GM18508 (cell line): ENCODE measurements at regions not wholly inside any gene's neighbourhood (a gene's known extent, or its start where the extent isn't known, plus 50 kb on each side); places are given as distances from the start of the nearest gene placed in this dataset.

Source experiments
- ATAC-seq: cut with Tn5 transposase; IDR thresholded peaks from one replicate; pipeline ENCODE4 v1.9.1; 2021; ENCODE audit warnings: moderate number of reproducible peaks; ENCODE audit not compliant: insufficient read depth, unreplicated experiment

DNA sequence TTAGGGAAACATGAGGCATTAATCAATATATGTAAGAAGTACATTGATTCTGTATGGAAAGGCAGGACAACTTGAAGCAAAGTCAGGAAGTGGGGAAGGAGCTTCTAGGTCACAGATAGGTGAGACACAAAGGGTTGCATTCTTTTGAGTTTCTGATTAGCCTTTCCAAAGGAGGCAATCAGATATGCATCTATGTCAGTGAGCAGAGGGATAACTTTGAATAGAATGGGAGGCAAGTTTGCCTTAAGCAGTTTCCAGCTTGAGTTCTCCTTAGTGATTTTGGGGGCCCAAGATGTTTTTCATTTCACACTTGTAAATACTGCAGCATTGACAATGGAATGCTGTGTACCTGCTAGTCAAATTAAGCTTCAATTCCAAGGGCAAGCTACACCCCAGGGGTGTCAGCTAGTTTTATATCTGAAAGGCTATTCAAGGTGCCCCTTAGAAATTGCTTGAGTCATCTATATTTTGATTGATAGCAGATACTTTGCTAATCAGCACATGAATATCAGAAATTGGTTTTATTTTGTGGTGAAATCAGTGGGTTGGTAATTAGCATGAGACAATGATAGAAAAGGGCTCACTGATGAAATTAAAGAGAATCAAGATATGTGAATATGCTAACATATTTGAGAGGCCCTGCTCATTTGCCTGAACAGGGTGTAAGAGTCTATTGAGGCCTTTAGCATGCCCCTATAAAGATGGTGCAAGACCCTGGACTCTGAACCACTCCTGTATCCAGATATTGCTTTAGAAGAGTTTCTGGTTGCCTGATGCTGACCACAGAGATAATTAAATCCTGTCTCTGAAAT lies 131.5 kb downstream of the TMEM17 start:
- ATAC-seq: no peak

- ATAC-seq: no peak
These were observed 133.2 kb downstream of the TMEM17 start for GRCh38 chr2:62372824-62373223.

GRCh38 chr2:62370321-62371250 lies 135.4 kb downstream of the TMEM17 start:
- ATAC-seq: no peak

- ATAC-seq: no peak
These were observed 136.3 kb downstream of the TMEM17 start for GRCh38 chr2:62369541-62370202.

DNA sequence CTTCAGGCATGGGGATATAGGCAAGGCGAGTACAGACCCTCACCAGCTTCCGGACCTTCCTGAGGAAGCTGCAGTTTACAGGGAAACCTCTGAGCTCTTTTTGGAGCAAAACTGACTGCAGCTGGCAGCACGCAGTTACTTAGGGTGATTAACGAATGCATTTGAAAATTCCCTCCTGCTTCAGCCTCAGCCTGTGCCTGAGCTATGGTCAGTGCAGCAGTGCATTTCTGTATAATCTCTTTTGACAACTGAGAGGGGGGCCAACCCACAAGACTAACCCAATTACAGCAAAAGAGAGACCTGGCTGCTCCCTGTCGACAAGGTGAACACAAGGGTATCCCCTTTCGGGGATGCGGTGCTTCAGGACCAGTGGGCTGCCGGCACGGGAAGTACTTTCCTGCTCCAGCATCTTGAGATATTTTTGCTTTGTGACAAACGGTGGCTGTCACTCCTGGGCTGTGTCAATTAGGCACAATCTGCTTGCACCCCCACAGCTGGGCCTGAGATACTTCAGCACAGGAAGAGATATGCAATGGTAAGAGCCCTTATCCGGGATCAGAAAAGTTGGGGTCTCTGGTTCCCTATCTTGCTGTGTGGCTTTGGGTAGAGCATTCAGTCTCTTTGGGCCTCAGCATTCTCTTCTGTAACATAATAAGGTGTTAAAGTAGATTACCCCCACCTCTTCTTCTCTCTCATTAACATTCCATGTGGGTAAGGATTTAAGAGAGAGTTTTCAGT lies 141.0 kb downstream of the TMEM17 start:
- ATAC-seq: no peak

- no peak for ATAC-seq
These were observed 142.8 kb downstream of the TMEM17 start for GRCh38 chr2:62363166-62363565.

DNA sequence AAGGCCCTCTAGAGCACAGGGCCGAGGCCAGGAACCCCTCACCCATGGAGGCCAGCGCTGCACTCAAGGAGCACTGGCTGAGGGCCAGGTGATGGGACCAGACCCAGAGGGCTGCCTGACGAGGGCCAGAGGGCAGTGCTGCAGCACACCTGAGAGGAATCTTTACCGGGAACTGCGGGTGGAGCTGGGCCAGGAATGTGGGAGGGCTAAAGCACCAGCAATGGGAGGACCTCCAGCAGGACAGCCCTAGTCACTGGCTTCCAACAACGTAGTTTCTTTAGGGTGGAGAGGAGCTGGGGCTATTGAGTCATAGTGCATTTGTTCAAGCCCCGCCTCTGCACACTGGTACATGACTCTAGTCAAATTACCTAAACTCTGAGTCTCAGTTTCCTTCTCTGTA lies 143.4 kb downstream of the TMEM17 start:
- ATAC-seq: no peak

- ATAC-seq: no peak
These were observed 144.0 kb downstream of the TMEM17 start for GRCh38 chr2:62361964-62362363.

DNA sequence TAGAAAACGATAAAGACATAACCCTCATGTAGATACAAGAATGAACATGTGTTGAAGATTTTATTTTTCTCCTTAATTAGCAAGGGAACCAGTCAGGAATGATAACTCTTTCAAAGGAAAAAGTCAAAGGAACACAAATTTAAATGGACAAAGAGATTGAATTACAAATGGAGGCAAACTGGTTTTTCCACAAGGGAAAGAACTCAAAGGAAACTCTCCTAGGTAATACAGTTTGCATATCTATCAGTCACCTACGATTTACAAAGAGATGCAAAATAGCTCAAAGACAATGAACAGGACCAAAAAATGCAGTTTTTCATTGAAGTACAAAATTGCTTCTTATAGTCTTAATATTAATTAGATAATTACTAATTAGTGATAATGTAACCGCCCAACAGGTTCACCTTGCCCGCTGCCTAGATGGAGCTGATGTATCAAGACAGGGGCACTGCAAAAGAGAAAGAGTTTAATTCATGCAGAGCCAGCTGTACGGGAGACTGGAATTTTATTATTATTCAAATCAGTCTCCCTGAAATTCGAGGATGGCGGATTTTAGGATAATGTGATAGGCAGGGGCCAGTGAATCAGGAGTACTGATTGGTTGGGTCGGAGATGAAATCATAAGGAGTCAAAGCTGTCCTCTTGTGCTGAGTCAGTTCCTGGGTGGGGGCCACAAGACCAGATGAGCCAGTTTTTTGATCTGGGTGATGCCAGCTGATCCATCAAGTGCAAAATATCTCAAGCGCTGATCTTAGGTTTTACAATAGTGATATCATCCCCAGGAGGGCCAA lies 151.0 kb downstream of the TMEM17 start:
- ATAC-seq: no peak

DNA sequence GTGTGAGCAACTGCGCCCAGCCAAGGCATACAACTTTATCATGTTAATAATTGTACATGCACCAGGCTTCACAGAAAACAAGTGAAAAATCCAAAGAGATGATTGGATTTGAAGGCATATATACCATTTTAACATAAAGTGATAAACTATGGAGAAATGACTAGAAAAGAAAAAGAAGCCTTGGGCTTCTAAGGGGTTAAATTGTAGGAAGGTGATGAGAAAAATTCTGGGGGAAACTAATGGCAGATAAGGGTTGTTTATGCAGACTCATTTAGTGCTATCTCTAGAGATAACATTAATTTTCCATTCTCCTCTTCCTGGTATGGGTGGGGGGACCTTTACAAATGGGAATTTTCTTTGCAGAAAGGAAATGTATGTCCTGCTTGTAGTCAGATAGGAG lies 154.0 kb downstream of the TMEM17 start:
- ATAC-seq: no peak

- no peak for ATAC-seq
These were observed 153.9 kb downstream of the B3GNT2 start for GRCh38 chr2:62349788-62350187.

GRCh38 chr2:62348700-62349099 lies 152.8 kb downstream of the B3GNT2 start:
- ATAC-seq: no peak

- ATAC-seq: no peak
These were observed 151.8 kb downstream of the B3GNT2 start for GRCh38 chr2:62347563-62348270.

DNA sequence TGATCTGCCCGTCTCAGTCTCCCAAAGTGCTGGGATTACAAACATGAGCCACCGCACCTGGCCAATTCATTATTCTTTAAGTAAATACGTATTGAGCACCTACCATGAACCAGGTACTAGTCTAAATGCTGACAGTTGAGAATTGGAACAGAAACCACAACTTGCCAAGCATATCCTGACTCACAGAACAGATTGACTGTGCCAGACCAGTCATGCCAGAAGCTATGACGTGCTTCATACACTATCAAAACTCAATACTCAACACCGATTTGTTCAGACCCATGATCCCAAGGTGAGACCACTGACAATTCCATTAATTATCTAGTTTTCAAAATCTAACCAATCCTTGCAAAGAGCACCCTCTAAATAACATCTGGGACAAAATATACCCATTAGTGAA lies 148.6 kb downstream of the B3GNT2 start:
- no peak for ATAC-seq

GRCh38 chr2:62343636-62344337 lies 147.9 kb downstream of the B3GNT2 start:
- ATAC-seq: no peak

DNA sequence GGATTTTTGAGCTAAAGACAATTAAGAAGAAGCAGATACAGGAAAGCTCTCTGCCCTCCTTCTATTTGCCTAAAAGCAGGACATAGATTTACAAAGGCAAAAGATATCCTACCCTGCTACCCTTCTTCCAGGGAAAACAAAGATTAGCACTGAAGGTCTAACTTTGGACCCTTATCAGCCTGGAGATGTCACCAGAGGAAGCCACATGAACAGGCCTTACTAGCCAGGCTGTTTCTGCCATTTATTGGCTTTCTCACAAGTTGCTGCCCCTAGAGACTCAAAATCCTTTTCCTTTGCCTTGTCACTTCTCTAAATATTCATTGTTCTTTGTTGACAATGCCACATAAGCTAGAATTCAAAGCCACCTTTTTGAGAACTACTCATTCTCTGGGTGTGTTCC lies 147.3 kb downstream of the B3GNT2 start:
- ATAC-seq: no peak

GRCh38 chr2:62340994-62341484 lies 145.1 kb downstream of the B3GNT2 start:
- no peak for ATAC-seq

DNA sequence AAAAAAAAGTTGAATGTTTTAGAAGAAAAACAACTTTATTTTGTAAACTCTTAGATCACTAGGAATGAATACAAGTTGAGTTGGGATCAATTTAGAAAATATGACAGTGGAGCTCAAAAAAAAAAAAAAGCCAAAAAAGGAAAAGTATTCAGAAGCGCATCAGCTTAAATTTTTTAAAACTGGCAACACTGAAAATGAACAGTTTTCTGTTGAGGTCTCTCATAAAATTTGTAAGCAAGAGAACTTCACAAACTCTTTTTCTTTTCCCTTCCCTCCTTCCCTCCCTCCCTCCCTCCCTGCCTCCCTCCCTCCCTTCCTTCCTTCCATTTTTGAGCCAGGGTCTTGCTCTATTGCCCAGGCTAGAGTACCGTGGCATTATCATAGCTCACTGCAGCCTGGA lies 143.9 kb downstream of the B3GNT2 start:
- no peak for ATAC-seq
